HG02571 (cell line): ENCODE measurements at regions not wholly inside any gene's neighbourhood (a gene's known extent, or its start where the extent isn't known, plus 50 kb on each side); places are given as distances from the start of the nearest gene placed in this dataset.

Experiments
- ATAC-seq: cut with Tn5 transposase; IDR thresholded peaks from one replicate; pipeline ENCODE4 v1.9.1; 2021; ENCODE audit warnings: mild to moderate bottlenecking, moderate library complexity; ENCODE audit not compliant: unreplicated experiment

- no peak for ATAC-seq
Measured at GRCh38 chr4:115376866-115377265, 263.4 kb upstream of the NDST4 start.

GRCh38 chr4:115374621-115375020 lies 261.2 kb upstream of the NDST4 start:
- no peak for ATAC-seq

- no peak for ATAC-seq
Measured at GRCh38 chr4:115370490-115370889, 257.1 kb upstream of the NDST4 start.

GRCh38 chr4:115370012-115370411 lies 256.6 kb upstream of the NDST4 start:
- ATAC-seq, result no peak

GRCh38 chr4:115366390-115366789 lies 253.0 kb upstream of the NDST4 start:
- ATAC-seq, result no peak

- ATAC-seq, result no peak
Measured at GRCh38 chr4:115365185-115365584, 251.8 kb upstream of the NDST4 start.

- ATAC-seq, result no peak
Measured at GRCh38 chr4:115361781-115362180, 248.4 kb upstream of the NDST4 start.

- ATAC-seq, result no peak
Measured at GRCh38 chr4:115360431-115360830, 247.0 kb upstream of the NDST4 start.

GRCh38 chr4:115357776-115358175 lies 244.4 kb upstream of the NDST4 start:
- ATAC-seq, result no peak

- no peak for ATAC-seq
Measured at GRCh38 chr4:115356176-115356575, 242.8 kb upstream of the NDST4 start.

- no peak for ATAC-seq
Measured at GRCh38 chr4:115355329-115355728, 241.9 kb upstream of the NDST4 start.

GRCh38 chr4:115353370-115353769 lies 239.9 kb upstream of the NDST4 start:
- ATAC-seq, result no peak

- ATAC-seq, result no peak
Measured at GRCh38 chr4:115343171-115343570, 229.8 kb upstream of the NDST4 start.

GRCh38 chr4:115334736-115335411 lies 221.5 kb upstream of the NDST4 start:
- no peak for ATAC-seq

GRCh38 chr4:115332078-115332477 lies 218.7 kb upstream of the NDST4 start:
- no peak for ATAC-seq

GRCh38 chr4:115331241-115331640 lies 217.8 kb upstream of the NDST4 start:
- ATAC-seq, result no peak

GRCh38 chr4:115325836-115326235 lies 212.4 kb upstream of the NDST4 start:
- ATAC-seq, result no peak

GRCh38 chr4:115323106-115323707 lies 209.8 kb upstream of the NDST4 start:
- no peak for ATAC-seq

GRCh38 chr4:115315182-115315581 lies 201.8 kb upstream of the NDST4 start:
- no peak for ATAC-seq

GRCh38 chr4:115310641-115311040 lies 197.2 kb upstream of the NDST4 start:
- no peak for ATAC-seq

- ATAC-seq, result no peak
Measured at GRCh38 chr4:115294717-115295116, 181.3 kb upstream of the NDST4 start.

- no peak for ATAC-seq
Measured at GRCh38 chr4:115293093-115293462, 179.7 kb upstream of the NDST4 start.
